ENCODE measurements at regions not wholly inside any gene's neighbourhood (a gene's known extent, or its start where the extent isn't known, plus 50 kb on each side); places are given as distances from the start of the nearest gene placed in this dataset.

GRCh38 chr4:180617196-180617595, 1626.0 kb upstream of the TENM3 start:
- peak; percentile 5 for DNase-seq

- no peak for DNase-seq
These were observed 1624.8 kb upstream of the TENM3 start for GRCh38 chr4:180618396-180618795.

- no peak for DNase-seq
These were observed 1623.8 kb upstream of the TENM3 start for GRCh38 chr4:180619440-180619839.

GRCh38 chr4:180622254-180622653, 1620.9 kb upstream of the TENM3 start:
- no peak for DNase-seq

- DNase-seq: no peak
These were observed 1617.5 kb upstream of the TENM3 start for GRCh38 chr4:180625653-180626052.

- DNase-seq: no peak
These were observed 1613.1 kb upstream of the TENM3 start for GRCh38 chr4:180630012-180630665.

- DNase-seq: no peak
These were observed 1608.9 kb upstream of the TENM3 start for GRCh38 chr4:180634306-180634705.

- peak; percentile 44 for DNase-seq
These were observed 1607.9 kb upstream of the TENM3 start for GRCh38 chr4:180635281-180635680.

- DNase-seq: peak; percentile 85
These were observed 1606.4 kb upstream of the TENM3 start for GRCh38 chr4:180636696-180637404.

GRCh38 chr4:180637616-180638015, 1605.6 kb upstream of the TENM3 start:
- no peak for DNase-seq

- no peak for DNase-seq
These were observed 1603.0 kb upstream of the TENM3 start for GRCh38 chr4:180640193-180640592.

GRCh38 chr4:180641495-180641894, 1601.7 kb upstream of the TENM3 start:
- no peak for DNase-seq

- no peak for DNase-seq
These were observed 1600.5 kb upstream of the TENM3 start for GRCh38 chr4:180642732-180643131.

- no peak for DNase-seq
These were observed 1592.9 kb upstream of the TENM3 start for GRCh38 chr4:180650273-180650672.

GRCh38 chr4:180652533-180652932, 1590.7 kb upstream of the TENM3 start:
- no peak for DNase-seq

- DNase-seq: no peak
These were observed 1587.3 kb upstream of the TENM3 start for GRCh38 chr4:180655886-180656285.

GRCh38 chr4:180657881-180658280, 1585.3 kb upstream of the TENM3 start:
- DNase-seq: no peak

GRCh38 chr4:180664766-180665368, 1578.3 kb upstream of the TENM3 start:
- DNase-seq: peak; percentile 79

- no peak for DNase-seq
These were observed 1577.7 kb upstream of the TENM3 start for GRCh38 chr4:180665481-180665880.

GRCh38 chr4:180665994-180666824, 1577.0 kb upstream of the TENM3 start:
- peak; percentile 59 for DNase-seq

GRCh38 chr4:180668732-180669131, 1574.5 kb upstream of the TENM3 start:
- no peak for DNase-seq

GRCh38 chr4:180669680-180670079, 1573.5 kb upstream of the TENM3 start:
- DNase-seq: peak; percentile 23
